ENCODE measurements at regions not wholly inside any gene's neighbourhood (a gene's known extent, or its start where the extent isn't known, plus 50 kb on each side); places are given as distances from the start of the nearest gene placed in this dataset.
"Not testable (repeated sequence)": the region's sequence is repeated elsewhere in the genome, so short reads cannot be mapped to it uniquely, and the experiment has no call there.

DNA sequence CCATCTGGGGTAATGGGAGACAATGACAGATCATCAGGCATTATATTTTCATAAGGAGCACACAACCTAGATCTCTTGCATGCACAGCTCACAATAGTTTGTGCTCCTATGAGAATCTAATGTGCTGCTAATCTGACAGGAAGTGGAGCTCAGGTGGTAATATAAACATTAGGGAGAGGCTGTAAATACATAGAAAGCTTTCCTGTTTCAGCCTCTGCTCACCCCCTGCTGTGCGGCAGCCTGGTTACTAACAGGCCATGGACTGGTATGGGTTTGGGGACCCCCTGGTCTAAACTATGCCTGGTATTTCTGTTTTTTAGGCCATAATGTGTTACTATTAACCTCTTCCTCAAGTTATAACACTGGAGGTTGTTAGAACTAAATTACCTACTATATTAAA, 1373.7 kb downstream of the LRFN5 start:
- H3K36me3 ChIP-seq: no peaks in the 10 kb centered on the region
- DNase-seq (no peak), ATAC-seq (no peak)
- H3K4me3 ChIP-seq: no peak overlapping the region
- H3K27me3 ChIP-seq: no peaks in the 10 kb centered on the region
- peaks cover 0 to 13% (median 0%) of the 10 kb centered on the region in 12 donors for H3K9me3 ChIP-seq
- H3K27ac ChIP-seq: no peak overlapping the region
- whole genome bisulfite sequencing, 4 donors: 84 to 90% (median 87%) methylated on average over 1 of the region's 1 CpG
- intact Hi-C loops (cut with DNase I): no loop called here
- no peaks in the 10 kb centered on the region for H3K4me1 ChIP-seq
- TF ChIP-seq, protein P1, sequence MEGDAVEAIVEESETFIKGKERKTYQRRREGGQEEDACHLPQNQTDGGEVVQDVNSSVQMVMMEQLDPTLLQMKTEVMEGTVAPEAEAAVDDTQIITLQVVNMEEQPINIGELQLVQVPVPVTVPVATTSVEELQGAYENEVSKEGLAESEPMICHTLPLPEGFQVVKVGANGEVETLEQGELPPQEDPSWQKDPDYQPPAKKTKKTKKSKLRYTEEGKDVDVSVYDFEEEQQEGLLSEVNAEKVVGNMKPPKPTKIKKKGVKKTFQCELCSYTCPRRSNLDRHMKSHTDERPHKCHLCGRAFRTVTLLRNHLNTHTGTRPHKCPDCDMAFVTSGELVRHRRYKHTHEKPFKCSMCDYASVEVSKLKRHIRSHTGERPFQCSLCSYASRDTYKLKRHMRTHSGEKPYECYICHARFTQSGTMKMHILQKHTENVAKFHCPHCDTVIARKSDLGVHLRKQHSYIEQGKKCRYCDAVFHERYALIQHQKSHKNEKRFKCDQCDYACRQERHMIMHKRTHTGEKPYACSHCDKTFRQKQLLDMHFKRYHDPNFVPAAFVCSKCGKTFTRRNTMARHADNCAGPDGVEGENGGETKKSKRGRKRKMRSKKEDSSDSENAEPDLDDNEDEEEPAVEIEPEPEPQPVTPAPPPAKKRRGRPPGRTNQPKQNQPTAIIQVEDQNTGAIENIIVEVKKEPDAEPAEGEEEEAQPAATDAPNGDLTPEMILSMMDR (IDR thresholded peaks at IDR 0.05): no peak
- TF ChIP-seq POLR2A (IDR thresholded peaks at IDR 0.05): no peak

DNA sequence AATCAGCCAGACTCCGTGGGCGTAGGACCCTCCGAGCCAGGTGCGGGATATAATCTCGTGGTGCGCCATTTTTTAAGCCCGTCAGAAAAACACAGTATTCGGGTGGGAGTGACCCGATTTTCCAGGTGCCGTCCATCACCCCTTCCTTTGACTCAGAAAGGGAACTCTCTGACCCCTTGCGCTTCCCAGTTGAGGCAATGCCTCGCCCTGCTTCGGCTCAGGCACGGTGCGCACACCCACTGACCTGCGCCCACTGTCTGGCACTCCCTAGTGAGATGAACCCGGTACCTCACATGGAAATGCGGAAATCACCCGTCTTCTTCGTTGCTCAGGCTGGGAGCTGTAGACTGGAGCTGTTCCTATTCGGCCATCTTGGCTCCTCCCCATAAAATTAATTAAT, 1366.5 kb downstream of the LRFN5 start:
- 85 to 95% (median 90%) methylated on average over 18 to 21 of the region's 21 CpGs for WGBS, 4 donors

DNA sequence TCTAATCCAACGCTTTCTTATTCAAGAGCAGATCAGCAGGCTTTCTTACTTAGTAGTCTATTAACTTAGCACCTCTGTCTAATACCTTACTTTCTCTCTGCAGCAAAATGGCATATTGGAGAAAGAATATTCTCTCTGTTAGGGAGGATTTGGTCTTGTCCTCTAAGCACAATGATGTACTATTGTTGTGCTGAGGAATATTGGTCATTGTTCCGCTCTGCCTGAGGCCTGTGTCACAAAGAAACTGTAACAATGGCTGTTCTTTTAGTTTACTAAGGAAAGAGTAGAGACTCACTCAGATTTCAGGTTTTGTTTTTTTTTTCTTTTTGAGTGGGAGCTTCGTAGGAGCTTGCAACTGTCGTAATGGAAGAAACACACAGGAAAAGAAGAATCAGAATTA, 1358.8 kb downstream of the LRFN5 start:
- H3K27me3 ChIP-seq: no peaks in the 10 kb centered on the region
- H3K9me3 ChIP-seq: no peaks in the 10 kb centered on the region
- no peak overlapping the region for H3K4me3 ChIP-seq
- H3K27ac ChIP-seq: no peak overlapping the region
- no peak for DNase-seq
- TF ChIP-seq, protein P1 (IDR thresholded peaks at IDR 0.05): no peak
- H3K36me3 ChIP-seq: no peaks in the 10 kb centered on the region
- WGBS, 4 donors: 73 to 87% (median 77%) methylated on average over 4 of the region's 4 CpGs
- no peak for ATAC-seq
- intact Hi-C loops (cut with DNase I): no loop called here
- H3K4me1 ChIP-seq: no peaks in the 10 kb centered on the region

More for the DNA sequence above, 1366.5 kb downstream of the LRFN5 start:
- H3K36me3 ChIP-seq; H3K27ac ChIP-seq; H3K4me3 ChIP-seq; DNase-seq; intact Hi-C loops (cut with DNase I); H3K27me3 ChIP-seq; H3K4me1 ChIP-seq; ATAC-seq: not testable (repeated sequence)
- peaks cover 0 to 12% (median 0%) of the 10 kb centered on the region in 12 donors for H3K9me3 ChIP-seq

DNA sequence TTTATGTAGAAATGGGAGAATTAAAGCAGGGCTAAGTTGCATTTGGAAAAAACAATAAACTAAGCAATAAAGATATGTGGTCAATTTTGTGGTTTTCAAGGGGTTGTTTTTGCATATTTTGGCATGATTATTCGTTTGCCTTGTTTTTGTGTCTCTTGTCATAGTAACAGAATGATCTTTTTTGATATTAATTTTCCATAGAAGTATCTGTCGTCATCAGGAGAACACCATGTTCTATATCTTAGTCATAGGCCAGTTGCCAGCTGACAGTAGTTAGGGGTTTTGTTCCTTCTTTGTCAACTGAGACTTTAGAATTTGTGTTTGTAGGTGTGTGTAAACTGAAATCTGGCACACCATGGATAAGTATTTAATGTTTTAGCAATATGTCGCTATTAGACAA, 1354.8 kb downstream of the LRFN5 start:
- DNase-seq: no peak
- H3K27ac ChIP-seq: no peak overlapping the region
- intact Hi-C loops (cut with DNase I): no loop called here
- no peaks in the 10 kb centered on the region for H3K27me3 ChIP-seq
- H3K9me3 ChIP-seq: no peaks in the 10 kb centered on the region
- H3K4me1 ChIP-seq: no peaks in the 10 kb centered on the region
- 54 to 62% (median 60%) methylated on average over 3 of the region's 3 CpGs for WGBS, 4 donors
- no peaks in the 10 kb centered on the region for H3K36me3 ChIP-seq
- TF ChIP-seq, protein P1 (IDR thresholded peaks at IDR 0.05): no peak
- no peak for TF ChIP-seq POLR2A (IDR thresholded peaks at IDR 0.05)
- ATAC-seq: no peak
- H3K4me3 ChIP-seq: no peak overlapping the region

DNA sequence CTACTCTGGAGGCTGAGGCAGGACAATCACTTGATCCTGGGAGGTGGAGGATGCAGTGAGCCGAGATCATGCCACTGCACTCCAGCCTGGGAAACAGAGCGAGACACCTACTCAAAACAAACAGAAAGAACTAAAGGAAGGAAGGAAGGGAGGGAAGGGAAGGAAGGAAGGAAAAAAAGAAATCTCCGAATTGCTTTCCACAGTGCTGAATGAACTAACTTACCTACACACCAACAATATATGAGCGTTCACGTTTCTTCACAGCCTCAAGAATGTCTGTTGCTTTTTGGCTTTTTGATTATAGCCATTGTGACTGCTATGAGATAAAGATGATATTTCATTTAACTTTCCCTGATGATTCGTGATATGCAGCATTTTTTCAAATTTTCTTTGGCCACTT, 1343.7 kb downstream of the LRFN5 start:
- no peak for ATAC-seq
- TF ChIP-seq, protein P1 (IDR thresholded peaks at IDR 0.05): no peak
- TF ChIP-seq POLR2A (IDR thresholded peaks at IDR 0.05): no peak
- no peak for DNase-seq
- 77 to 83% (median 81%) methylated on average over 6 of the region's 6 CpGs for WGBS, 4 donors
- H3K4me1 ChIP-seq: no peaks in the 10 kb centered on the region
- intact Hi-C loops (cut with DNase I): no loop called here
- H3K27ac ChIP-seq: no peak overlapping the region
- H3K27me3 ChIP-seq: no peaks in the 10 kb centered on the region
- H3K4me3 ChIP-seq: no peak overlapping the region
- no peaks in the 10 kb centered on the region for H3K36me3 ChIP-seq
- H3K9me3 ChIP-seq: peaks cover 0 to 12% (median 3%) of the 10 kb centered on the region in 12 donors
